Activated CD4-positive, CD25-positive, alpha-beta regulatory T cell treated with anti-CD3 and anti-CD28 coated beads, Interleukin-2, amount 50 U/mL, for 24 hours (primary cell): ENCODE measurements at regions not wholly inside any gene's neighbourhood (a gene's known extent, or its start where the extent isn't known, plus 50 kb on each side); places are given as distances from the start of the nearest gene placed in this dataset.
"Not testable (repeated sequence)": the region's sequence is repeated elsewhere in the genome, so short reads cannot be mapped to it uniquely, and the experiment has no call there.

Source experiments
- ATAC-seq, 2 donors: fragments of 150-1000 bp; cut with Tn5 transposase; one replicate each; pipeline ENCODE4 v1.10.0; 2021; ENCODE audit warnings: mild to moderate bottlenecking in 1 of 2, moderate library complexity in 1 of 2

GRCh38 chr4:188287169-188287894 lies 148.1 kb downstream of the TRIML1 start:
- no peak for ATAC-seq

- no peak for ATAC-seq
Measured at GRCh38 chr4:188289531-188290125, 150.4 kb downstream of the TRIML1 start.

GRCh38 chr4:188295899-188296298 lies 156.7 kb downstream of the TRIML1 start:
- no peak for ATAC-seq

GRCh38 chr4:188296331-188296730 lies 157.1 kb downstream of the TRIML1 start:
- ATAC-seq = no peak

- no peak for ATAC-seq
Measured at GRCh38 chr4:188297873-188298272, 158.6 kb downstream of the TRIML1 start.

GRCh38 chr4:188299161-188299560 lies 159.9 kb downstream of the TRIML1 start:
- no peak for ATAC-seq

- no peak for ATAC-seq
Measured at GRCh38 chr4:188300385-188300784, 161.1 kb downstream of the TRIML1 start.

GRCh38 chr4:188305690-188306089 lies 166.4 kb downstream of the TRIML1 start:
- ATAC-seq = no peak

GRCh38 chr4:188307591-188307990 lies 168.3 kb downstream of the TRIML1 start:
- ATAC-seq = no peak

- no peak for ATAC-seq
Measured at GRCh38 chr4:188308142-188308541, 168.9 kb downstream of the TRIML1 start.

- no peak for ATAC-seq
Measured at GRCh38 chr4:188316391-188316790, 177.2 kb downstream of the TRIML1 start.

GRCh38 chr4:188328966-188329365 lies 189.7 kb downstream of the TRIML1 start:
- no peak for ATAC-seq

- no peak for ATAC-seq
Measured at GRCh38 chr4:188329521-188329920, 190.3 kb downstream of the TRIML1 start.

GRCh38 chr4:188332265-188332664 lies 193.0 kb downstream of the TRIML1 start:
- ATAC-seq = no peak

- ATAC-seq = no peak
Measured at GRCh38 chr4:188336891-188337290, 197.7 kb downstream of the TRIML1 start.

GRCh38 chr4:188341428-188341827 lies 202.2 kb downstream of the TRIML1 start:
- ATAC-seq = no peak

GRCh38 chr4:188346171-188346809 lies 207.0 kb downstream of the TRIML1 start:
- no peak for ATAC-seq

GRCh38 chr4:188347339-188347738 lies 208.1 kb downstream of the TRIML1 start:
- no peak for ATAC-seq

GRCh38 chr4:188349569-188349968 lies 210.3 kb downstream of the TRIML1 start:
- ATAC-seq = not testable (repeated sequence)

GRCh38 chr4:188363196-188363595 lies 224.0 kb downstream of the TRIML1 start:
- ATAC-seq = no peak

GRCh38 chr4:188370777-188371176 lies 231.5 kb downstream of the TRIML1 start:
- no peak for ATAC-seq

GRCh38 chr4:188372058-188372457 lies 232.8 kb downstream of the TRIML1 start:
- ATAC-seq = no peak

GRCh38 chr4:188372829-188373228 lies 233.6 kb downstream of the TRIML1 start:
- ATAC-seq = no peak

- ATAC-seq = no peak
Measured at GRCh38 chr4:188374871-188375270, 235.6 kb downstream of the TRIML1 start.
